Gastrocnemius medialis (tissue), 4 donors: ENCODE measurements at regions not wholly inside any gene's neighbourhood (a gene's known extent, or its start where the extent isn't known, plus 50 kb on each side); places are given as distances from the start of the nearest gene placed in this dataset.
"Not testable (repeated sequence)": the region's sequence is repeated elsewhere in the genome, so short reads cannot be mapped to it uniquely, and the experiment has no call there.

Experiments
- ATAC-seq, 2 donors: fragments of 150-250 bp; one replicate each; pipeline ENCODE4 v1.9.1; 2016
- DNase-seq, 2 donors: peaks; one replicate each; pipeline ENCODE4 v3.0.0-alpha.2; 2019
- H3K27ac ChIP-seq, 4 donors: fragments of 200-600 bp; sonication (generic); 1 replicate in 1 of 4; 2 replicates in 3 of 4; pipeline ENCODE4 v1.5.1; 2016 to 2018; ENCODE audit warnings: mild to moderate bottlenecking in 2 of 4, moderate library complexity in 1 of 4
- H3K27me3 ChIP-seq, 3 donors: fragments of 200-600 bp; sonication (generic) in 2 of 3; 1 replicate in 1 of 3; 2 replicates in 2 of 3; pipeline versions ENCODE4 v1.5.1 to v1.6.0; 2016 to 2019; ENCODE audit warnings: mild to moderate bottlenecking in 1 of 3, moderate library complexity in 1 of 3
- H3K36me3 ChIP-seq, 2 donors: fragments of 200-600 bp; sonication (generic) in 1 of 2; one replicate each; pipeline ENCODE4 v1.5.1; 2017 to 2018
- H3K4me1 ChIP-seq, 2 donors: fragments of 200-600 bp; sonication (generic) in 1 of 2; one replicate each; pipeline ENCODE4 v1.5.1; 2016 to 2017; ENCODE audit warnings: mild to moderate bottlenecking in 2 of 2
- H3K4me3 ChIP-seq, 4 donors: fragments of 200-600 bp; sonication (generic) in 3 of 4; 1 replicate in 1 of 4; 2 replicates in 3 of 4; pipeline ENCODE4 v1.5.1; 2016 to 2019; ENCODE audit warnings: mild to moderate bottlenecking in 2 of 4
- H3K9me3 ChIP-seq, 3 donors: fragments of 200-600 bp; sonication (generic) in 2 of 3; 1 replicate in 1 of 3; 2 replicates in 2 of 3; pipeline ENCODE4 v1.5.1; 2016 to 2019
- CTCF ChIP-seq, 5 experiments: fragments of 450-650 bp in 3 of 5; fragments of 200-600 bp in 2 of 5; sonication (generic) in 2 of 5; IDR thresholded peaks in 4 of 5; conservative IDR thresholded peaks in 1 of 5; 1 replicate in 4 of 5; 2 replicates in 1 of 5; pipeline ENCODE4 v1.5.1; 2016 to 2019; ENCODE audit warnings: antibody characterized with exemption in 5 of 5, mild to moderate bottlenecking in 3 of 5, moderate library complexity in 3 of 5
- POLR2A ChIP-seq, 2 donors: fragments of 450-650 bp; IDR thresholded peaks; one replicate each; pipeline ENCODE4 v1.6.1; 2017; ENCODE audit warnings: antibody characterized with exemption in 2 of 2, mild to moderate bottlenecking in 2 of 2, moderate library complexity in 2 of 2
- in situ Hi-C, 4 donors: fragments of 200-750 bp; cut with MboI; loops; one replicate each; pipeline versions ENCODE4 v1.15.0 to v1.8.0; 2017; ENCODE audit warnings: low sequenced_read_pairs in 4 of 4
- intact Hi-C: fragments of 100-400 bp; cut with DNase I; formaldehyde crosslinking; loops from one replicate; pipeline ENCODE4 v1.15.1; 2023; ENCODE audit warnings: low total_unique reads

- Histone ChIP-seq H3K4me1 (no peaks in the 10 kb centered on the region), H3K9me3 (no peaks in the 10 kb centered on the region), H3K27ac (no peak overlapping the region), H3K4me3 (no peak overlapping the region), H3K27me3 (no peaks in the 10 kb centered on the region), H3K36me3 (no peaks in the 10 kb centered on the region)
- in situ Hi-C loops (no loop called here), intact Hi-C loops (no loop called here)
- TF ChIP-seq POLR2A (IDR thresholded peaks at IDR 0.05): no peak
- no peak for TF ChIP-seq CTCF (IDR thresholded peaks at IDR 0.05 in 4 of 5, conservative IDR thresholded peaks at IDR 0.05 in 1 of 5)
- DNase-seq (no peak), ATAC-seq (no peak)
These were observed 614.8 kb downstream of the DIPK2A start for GRCh38 chr3:144586382-144586781.

GRCh38 chr3:144590854-144591253 lies 619.2 kb downstream of the DIPK2A start:
- ATAC-seq (no peak), DNase-seq (no peak)
- Histone ChIP-seq H3K4me1 (no peaks in the 10 kb centered on the region), H3K27ac (no peak overlapping the region), H3K36me3 (no peaks in the 10 kb centered on the region), H3K9me3 (no peaks in the 10 kb centered on the region), H3K27me3 (no peaks in the 10 kb centered on the region), H3K4me3 (no peak overlapping the region)
- in situ Hi-C loops: no loop called here
- no peak for TF ChIP-seq CTCF (IDR thresholded peaks at IDR 0.05 in 4 of 5, conservative IDR thresholded peaks at IDR 0.05 in 1 of 5)
- no peak for TF ChIP-seq POLR2A (IDR thresholded peaks at IDR 0.05)
- intact Hi-C loops: no loop called here

GRCh38 chr3:144593881-144594280 lies 622.3 kb downstream of the DIPK2A start:
- no peak for ATAC-seq
- intact Hi-C loops: no loop called here
- in situ Hi-C loops: no loop called here

GRCh38 chr3:144620236-144620635 lies 648.6 kb downstream of the DIPK2A start:
- H3K9me3 ChIP-seq, H3K4me1 ChIP-seq, DNase-seq, ATAC-seq, H3K27ac ChIP-seq, intact Hi-C loops, H3K4me3 ChIP-seq, H3K36me3 ChIP-seq, in situ Hi-C loops, H3K27me3 ChIP-seq: not testable (repeated sequence)

More at GRCh38 chr3:144593881-144594280, 622.3 kb downstream of the DIPK2A start:
- H3K4me3 ChIP-seq: no peak overlapping the region
- no peaks in the 10 kb centered on the region for H3K4me1 ChIP-seq
- H3K27ac ChIP-seq: no peak overlapping the region
- no peak for DNase-seq
- TF ChIP-seq CTCF (IDR thresholded peaks at IDR 0.05 in 4 of 5, conservative IDR thresholded peaks at IDR 0.05 in 1 of 5) (no peak), POLR2A (IDR thresholded peaks at IDR 0.05) (no peak)
- no peaks in the 10 kb centered on the region for H3K36me3 ChIP-seq
- H3K27me3 ChIP-seq: no peaks in the 10 kb centered on the region
- no peaks in the 10 kb centered on the region for H3K9me3 ChIP-seq

- in situ Hi-C loops (no loop called here), intact Hi-C loops (no loop called here)
These were observed 651.2 kb downstream of the DIPK2A start for GRCh38 chr3:144622845-144623244.

More at GRCh38 chr3:144622845-144623244, 651.2 kb downstream of the DIPK2A start:
- Histone ChIP-seq H3K4me3 (no peak overlapping the region), H3K27me3 (no peaks in the 10 kb centered on the region), H3K27ac (no peak overlapping the region), H3K4me1 (no peaks in the 10 kb centered on the region), H3K36me3 (no peaks in the 10 kb centered on the region), H3K9me3 (no peaks in the 10 kb centered on the region)
- TF ChIP-seq POLR2A (IDR thresholded peaks at IDR 0.05) (no peak), CTCF (IDR thresholded peaks at IDR 0.05 in 4 of 5, conservative IDR thresholded peaks at IDR 0.05 in 1 of 5) (no peak)
- ATAC-seq (no peak), DNase-seq (no peak)
